H9 (cell line): ENCODE measurements at regions not wholly inside any gene's neighbourhood (a gene's known extent, or its start where the extent isn't known, plus 50 kb on each side); places are given as distances from the start of the nearest gene placed in this dataset.

Source experiments
- DNase-seq: peaks from one replicate; pipeline ENCODE4 v3.0.0-alpha.2; 2017
- H2AFZ ChIP-seq: one replicate; pipeline ENCODE4 v1.6.1; 2013; ENCODE audit warnings: mild to moderate bottlenecking, low read length, control low read depth, moderate library complexity
- H2AK5ac ChIP-seq: 2 replicates; pipeline ENCODE4 v1.6.1; 2013; ENCODE audit warnings: low read length, control low read depth, mixed read lengths; ENCODE audit not compliant: insufficient read length
- H2BK120ac ChIP-seq: one replicate; pipeline ENCODE4 v1.6.1; 2013; ENCODE audit warnings: low read depth, mild to moderate bottlenecking, low read length, control low read depth, inconsistent platforms; ENCODE audit not compliant: poor library complexity, severe bottlenecking
- H2BK12ac ChIP-seq: 2 replicates; pipeline ENCODE4 v1.6.1; 2013; ENCODE audit warnings: low read length, control low read depth, mixed read lengths, low read depth; ENCODE audit not compliant: insufficient read length
- H2BK15ac ChIP-seq: 2 replicates; pipeline ENCODE4 v1.6.1; 2013; ENCODE audit warnings: low read depth, low read length, control low read depth
- H2BK20ac ChIP-seq: one replicate; pipeline ENCODE4 v1.6.1; 2013; ENCODE audit warnings: low read depth, mild to moderate bottlenecking, low read length, control low read depth, inconsistent platforms; ENCODE audit not compliant: poor library complexity, severe bottlenecking
- H2BK5ac ChIP-seq: 2 replicates; pipeline ENCODE4 v1.6.1; 2013; ENCODE audit warnings: low read length, control low read depth, mixed read lengths; ENCODE audit not compliant: insufficient read length
- H3K14ac ChIP-seq: 2 replicates; pipeline ENCODE4 v1.6.1; 2013; ENCODE audit warnings: low read length, control low read depth; ENCODE audit not compliant: insufficient read depth
- H3K18ac ChIP-seq: 2 replicates; pipeline ENCODE4 v1.6.1; 2013; ENCODE audit warnings: low read depth, mild to moderate bottlenecking, mixed read lengths, low read length, control low read depth; ENCODE audit not compliant: insufficient read length
- H3K23ac ChIP-seq: 2 replicates; pipeline ENCODE4 v1.6.1; 2013; ENCODE audit warnings: low read length, control low read depth, mixed read lengths, low read depth; ENCODE audit not compliant: insufficient read length
- H3K23me2 ChIP-seq: 2 replicates; pipeline ENCODE4 v1.6.1; 2013; ENCODE audit warnings: low read depth, mild to moderate bottlenecking, mixed read lengths, low read length, control low read depth; ENCODE audit not compliant: insufficient read length, poor library complexity, severe bottlenecking
- H3K27ac ChIP-seq: 2 replicates; pipeline ENCODE4 v1.5.1; 2013; ENCODE audit warnings: low read length, control low read depth, mixed read lengths, low read depth; ENCODE audit not compliant: insufficient read length
- H3K27me3 ChIP-seq: 2 replicates; pipeline ENCODE4 v1.6.1; 2013; ENCODE audit warnings: low read length, control low read depth, inconsistent platforms; ENCODE audit not compliant: insufficient read depth
- H3K4ac ChIP-seq: 2 replicates; pipeline ENCODE4 v1.6.1; 2013; ENCODE audit warnings: low read depth, mild to moderate bottlenecking, control low read depth, inconsistent platforms, low read length, moderate library complexity
- H3K4me1 ChIP-seq: 2 replicates; pipeline ENCODE4 v1.6.1; 2013; ENCODE audit warnings: low read length, control low read depth, inconsistent platforms; ENCODE audit not compliant: insufficient read depth
- H3K4me2 ChIP-seq: 2 replicates; pipeline ENCODE4 v1.6.1; 2013; ENCODE audit warnings: low read length, control low read depth, mixed read lengths; ENCODE audit not compliant: insufficient read length, insufficient read depth
- H3K56ac ChIP-seq: 2 replicates; pipeline ENCODE4 v1.6.1; 2013; ENCODE audit warnings: low read depth, mild to moderate bottlenecking, mixed read lengths, low read length, control low read depth; ENCODE audit not compliant: insufficient read length
- H3K79me1 ChIP-seq: 2 replicates; pipeline ENCODE4 v1.6.1; 2013; ENCODE audit warnings: low read depth, mild to moderate bottlenecking, moderate library complexity, low read length, control low read depth, inconsistent platforms; ENCODE audit not compliant: insufficient read depth, poor library complexity, severe bottlenecking
- H3K79me2 ChIP-seq: 2 replicates; pipeline ENCODE4 v1.6.1; 2013; ENCODE audit warnings: low read length, control low read depth, inconsistent platforms; ENCODE audit not compliant: insufficient read depth
- H3K9ac ChIP-seq: 2 replicates; pipeline ENCODE4 v1.6.1; 2013; ENCODE audit warnings: low read length, control low read depth, mixed read lengths; ENCODE audit not compliant: insufficient read length; ENCODE audit errors: extremely low read depth
- H3K9me3 ChIP-seq: one replicate; pipeline ENCODE4 v1.6.1; 2013; ENCODE audit warnings: low read depth, low read length, inconsistent platforms; ENCODE audit not compliant: control insufficient read depth
- H3T11ph ChIP-seq: one replicate; pipeline ENCODE4 v1.6.1; 2013; ENCODE audit warnings: mild to moderate bottlenecking, low read length, control low read depth, inconsistent platforms
- H4K20me1 ChIP-seq: one replicate; pipeline ENCODE4 v1.6.1; 2013; ENCODE audit not compliant: control insufficient read depth, insufficient read length, insufficient read depth
- H4K5ac ChIP-seq: 2 replicates; pipeline ENCODE4 v1.6.1; 2013; ENCODE audit warnings: low read depth, mild to moderate bottlenecking, mixed read lengths, low read length, control low read depth; ENCODE audit not compliant: insufficient read length
- H4K8ac ChIP-seq: replicated peaks from 2 replicates; pipeline ENCODE4 v1.6.1; 2013; ENCODE audit warnings: low read length, control low read depth, mixed read lengths, low read depth; ENCODE audit not compliant: insufficient read length
- H4K91ac ChIP-seq: 2 replicates; pipeline ENCODE4 v1.6.1; 2013; ENCODE audit warnings: low read depth, mild to moderate bottlenecking, moderate library complexity, mixed read lengths, low read length, control low read depth; ENCODE audit not compliant: insufficient read length
- H3K27ac Mint-ChIP-seq, 3 experiments: 2 replicates in 2 of 3; 3 replicates in 1 of 3; pipeline ENCODE4 v1.8.0; 2020 to 2021; ENCODE audit warnings: mixed read lengths in 3 of 3, mild to moderate bottlenecking in 1 of 3, moderate library complexity in 1 of 3
- H3K27me3 Mint-ChIP-seq: 2 replicates; pipeline ENCODE4 v1.8.0; 2021; ENCODE audit warnings: low read depth, mild to moderate bottlenecking, moderate library complexity, mixed read lengths
- H3K36me3 Mint-ChIP-seq, 3 experiments: 2 replicates in 2 of 3; 3 replicates in 1 of 3; pipeline ENCODE4 v1.8.0; 2020 to 2021; ENCODE audit warnings: low read depth in 3 of 3, mixed read lengths in 3 of 3; ENCODE audit not compliant: insufficient read depth in 1 of 3
- H3K4me1 Mint-ChIP-seq, 2 experiments: 2 replicates each; pipeline ENCODE4 v1.8.0; 2020; ENCODE audit warnings: mixed read lengths in 2 of 2
- H3K4me3 Mint-ChIP-seq, 2 experiments: 2 replicates in 1 of 2; 3 replicates in 1 of 2; pipeline ENCODE4 v1.8.0; 2020 to 2021; ENCODE audit warnings: mild to moderate bottlenecking in 2 of 2, mixed read lengths in 2 of 2, moderate library complexity in 1 of 2
- H3K9me3 Mint-ChIP-seq, 2 experiments: 2 replicates in 1 of 2; 3 replicates in 1 of 2; pipeline ENCODE4 v1.8.0; 2020; ENCODE audit warnings: mild to moderate bottlenecking in 2 of 2, mixed read lengths in 2 of 2, moderate library complexity in 1 of 2
- CTCF ChIP-seq: fragments of 200-600 bp; sonication (generic); conservative IDR thresholded peaks from 3 replicates; pipeline ENCODE4 v1.8.0; 2021; ENCODE audit warnings: antibody characterized with exemption, mild to moderate bottlenecking
- WGBS: extraction: QIAGEN DNeasy Blood & Tissue Kit; methylation state at CpG from one replicate; pipeline ENCODE4 v1.1.7; 2013; ENCODE audit warnings: missing lambda C conversion rate, low lambda C conversion rate, mixed read lengths; ENCODE audit not compliant: insufficient read length; ENCODE audit errors: extremely low coverage; 5-methylcytosine and 5-hydroxymethylcytosine counted together

GRCh38 chrX:40156470-40157227 is 58.9 kb upstream of the BCOR start:
- no peak overlapping the region for H4K5ac ChIP-seq
- no peak overlapping the region for H3K18ac ChIP-seq
- Mint-ChIP-seq H3K27ac (peak overlapping the region; percentile 75 to 99 (median 84); a peak in 6 of 7 replicates), H3K36me3 (peaks cover 2 to 5% (median 4%) of the 10 kb centered on the region in 3 experiments), H3K9me3 (peaks cover 35 to 44% of the 10 kb centered on the region in 2 experiments), H3K4me3 (peak overlapping the region; percentile 75 to 80), H3K4me1 (peaks cover 22 to 24% of the 10 kb centered on the region in 2 experiments), H3K27me3 (peaks cover 45% of the 10 kb centered on the region)
- H2BK20ac ChIP-seq = no peak overlapping the region
- H3K23ac ChIP-seq = no peak overlapping the region
- H2BK120ac ChIP-seq = no peak overlapping the region
- peaks cover 18% of the 10 kb centered on the region; the same call in 1 of the 2 replicates for H3K27me3 ChIP-seq
- TF ChIP-seq CTCF = no peak
- no peak overlapping the region for H3K56ac ChIP-seq
- no peak overlapping the region for H3T11ph ChIP-seq
- H2AK5ac ChIP-seq = no peak overlapping the region
- H3K27ac ChIP-seq = peak overlapping the region; percentile 77
- peak overlapping the region; percentile 82 for H3K14ac ChIP-seq
- H2AFZ ChIP-seq = no peak overlapping the region
- no peak overlapping the region for H2BK5ac ChIP-seq
- peak overlapping the region; percentile 35 for H3K9ac ChIP-seq
- H2BK15ac ChIP-seq = no peak overlapping the region
- H3K4me1 ChIP-seq = no peaks in the 10 kb centered on the region; the same call in 1 of the 2 replicates
- no peaks in the 10 kb centered on the region for H3K9me3 ChIP-seq
- no CpG with 5 or more reads among the region's 41 CpGs for WGBS
- H3K79me2 ChIP-seq = no peaks in the 10 kb centered on the region; the same call in 1 of the 2 replicates
- H3K23me2 ChIP-seq = peaks cover 42% of the 10 kb centered on the region
- no peak overlapping the region for H2BK12ac ChIP-seq
- H4K91ac ChIP-seq = no peak overlapping the region
- peak; percentile 75 for DNase-seq
- H3K79me1 ChIP-seq = no peaks in the 10 kb centered on the region
- no peaks in the 10 kb centered on the region for H4K20me1 ChIP-seq
- H3K4me2 ChIP-seq = peak overlapping the region; percentile 86
- H3K4ac ChIP-seq = no peak overlapping the region
- H4K8ac ChIP-seq = no peak overlapping the region
